Adrenal gland (tissue), 5 donors: ENCODE measurements at regions not wholly inside any gene's neighbourhood (a gene's known extent, or its start where the extent isn't known, plus 50 kb on each side); places are given as distances from the start of the nearest gene placed in this dataset.

ENCODE experiments used
- POLR2A ChIP-seq, 2 donors: fragments of 450-650 bp; IDR thresholded peaks; one replicate each; pipeline ENCODE4 v1.6.1; 2017; ENCODE audit warnings: antibody characterized with exemption in 2 of 2, mild to moderate bottlenecking in 2 of 2, moderate library complexity in 1 of 2
- TF ChIP-seq, protein P1 (sequence below), 6 experiments: fragments of 450-650 bp in 4 of 6; fragments of 200-600 bp in 2 of 6; sonication (generic) in 1 of 6; IDR thresholded peaks; 1 replicate in 5 of 6; 2 replicates in 1 of 6; pipeline versions ENCODE4 v1.5.1 to v1.8.0; 2016 to 2021; ENCODE audit warnings: antibody characterized with exemption in 6 of 6, mild to moderate bottlenecking in 2 of 6, moderate library complexity in 1 of 6
- donor health status: DM: no; HTN: no; CAD: no.

- no peak for TF ChIP-seq POLR2A (IDR thresholded peaks at IDR 0.05)
- TF ChIP-seq, protein P1, sequence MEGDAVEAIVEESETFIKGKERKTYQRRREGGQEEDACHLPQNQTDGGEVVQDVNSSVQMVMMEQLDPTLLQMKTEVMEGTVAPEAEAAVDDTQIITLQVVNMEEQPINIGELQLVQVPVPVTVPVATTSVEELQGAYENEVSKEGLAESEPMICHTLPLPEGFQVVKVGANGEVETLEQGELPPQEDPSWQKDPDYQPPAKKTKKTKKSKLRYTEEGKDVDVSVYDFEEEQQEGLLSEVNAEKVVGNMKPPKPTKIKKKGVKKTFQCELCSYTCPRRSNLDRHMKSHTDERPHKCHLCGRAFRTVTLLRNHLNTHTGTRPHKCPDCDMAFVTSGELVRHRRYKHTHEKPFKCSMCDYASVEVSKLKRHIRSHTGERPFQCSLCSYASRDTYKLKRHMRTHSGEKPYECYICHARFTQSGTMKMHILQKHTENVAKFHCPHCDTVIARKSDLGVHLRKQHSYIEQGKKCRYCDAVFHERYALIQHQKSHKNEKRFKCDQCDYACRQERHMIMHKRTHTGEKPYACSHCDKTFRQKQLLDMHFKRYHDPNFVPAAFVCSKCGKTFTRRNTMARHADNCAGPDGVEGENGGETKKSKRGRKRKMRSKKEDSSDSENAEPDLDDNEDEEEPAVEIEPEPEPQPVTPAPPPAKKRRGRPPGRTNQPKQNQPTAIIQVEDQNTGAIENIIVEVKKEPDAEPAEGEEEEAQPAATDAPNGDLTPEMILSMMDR (IDR thresholded peaks at IDR 0.05): no peak
These were observed 113.7 kb downstream of the RAB11FIP2 start for GRCh38 chr10:117933036-117933435.
